ENCODE measurements at regions not wholly inside any gene's neighbourhood (a gene's known extent, or its start where the extent isn't known, plus 50 kb on each side); places are given as distances from the start of the nearest gene placed in this dataset.

- DNase-seq (ENCODE audit: low spot score), result no peak
- no peak for TF ChIP-seq HNF4G (IDR thresholded peaks at IDR 0.05)
- TF ChIP-seq GABPA (IDR thresholded peaks at IDR 0.05 in 1 of 2, conservative IDR thresholded peaks at IDR 0.05 in 1 of 2), result no peak
- no peak for TF ChIP-seq ZBTB33 (IDR thresholded peaks at IDR 0.05)
- no peak for TF ChIP-seq JUND (IDR thresholded peaks at IDR 0.05)
- no peak for TF ChIP-seq SP1 (IDR thresholded peaks at IDR 0.05)
- TF ChIP-seq EGR1 (IDR thresholded peaks at IDR 0.05; ENCODE audit: low read depth in 2 of 2), result no peak
- no peak for TF ChIP-seq RXRA (IDR thresholded peaks at IDR 0.05)
- TF ChIP-seq NR2F2 (IDR thresholded peaks at IDR 0.05), result no peak
- no peak for TF ChIP-seq RAD21 (IDR thresholded peaks at IDR 0.05)
- TF ChIP-seq YY1 (IDR thresholded peaks at IDR 0.05), result no peak
- TF ChIP-seq MAX (IDR thresholded peaks at IDR 0.05), result no peak
- TF ChIP-seq ATF3 (IDR thresholded peaks at IDR 0.05), result no peak
- no peak for TF ChIP-seq TAF1 (conservative IDR thresholded peaks at IDR 0.05)
- no peaks in the 10 kb centered on the region for H3K36me3 ChIP-seq (ENCODE audit: control insufficient read depth in 4 of 4, insufficient read depth in 3 of 4, low read depth in 1 of 4, low read length in 3 of 4)
- H3K9ac ChIP-seq (ENCODE audit: low read depth in 1 of 2, low read length in 2 of 2), result no peak overlapping the region
- no peaks in the 10 kb centered on the region for H3K9me3 ChIP-seq (ENCODE audit: control insufficient read depth in 4 of 4, low read length in 3 of 4)
- no peak overlapping the region for H3K4me3 ChIP-seq (ENCODE audit: low read depth in 1 of 3, low read length in 3 of 3)
- H3K27me3 ChIP-seq (ENCODE audit: control insufficient read depth in 4 of 4, insufficient read depth in 4 of 4, low read length in 3 of 4), result no peaks in the 10 kb centered on the region
- H3K4me1 ChIP-seq (ENCODE audit: control insufficient read depth in 4 of 4, insufficient read depth in 4 of 4, low read length in 3 of 4), result peaks cover 0 to 11% (median 2%) of the 10 kb centered on the region in 4 donors
- 94% methylated on average over 3 of the region's 3 CpGs for WGBS
- no peak overlapping the region for H3K27ac ChIP-seq (ENCODE audit: low read depth in 1 of 2, low read length in 2 of 2)
Measured at GRCh38 chr1:200266871-200267270, 143.0 kb downstream of the ZNF281 start.

GRCh38 chr1:200265881-200266280 lies 144.0 kb downstream of the ZNF281 start:
- no peaks in the 10 kb centered on the region for H3K36me3 ChIP-seq (ENCODE audit: control insufficient read depth in 4 of 4, insufficient read depth in 3 of 4, low read depth in 1 of 4, low read length in 3 of 4)
- no peak overlapping the region for H3K4me3 ChIP-seq (ENCODE audit: low read depth in 1 of 3, low read length in 3 of 3)
- no peak overlapping the region for H3K27ac ChIP-seq (ENCODE audit: low read depth in 1 of 2, low read length in 2 of 2)
- H3K9ac ChIP-seq (ENCODE audit: low read depth in 1 of 2, low read length in 2 of 2), result no peak overlapping the region
- H3K9me3 ChIP-seq (ENCODE audit: control insufficient read depth in 4 of 4, low read length in 3 of 4), result no peaks in the 10 kb centered on the region
- TF ChIP-seq GABPA (IDR thresholded peaks at IDR 0.05 in 1 of 2, conservative IDR thresholded peaks at IDR 0.05 in 1 of 2) (no peak), NR2F2 (IDR thresholded peaks at IDR 0.05) (no peak), EGR1 (IDR thresholded peaks at IDR 0.05; ENCODE audit: low read depth in 2 of 2) (no peak), SP1 (IDR thresholded peaks at IDR 0.05) (no peak), RAD21 (IDR thresholded peaks at IDR 0.05) (no peak), ATF3 (IDR thresholded peaks at IDR 0.05) (no peak), FOXA2 (IDR thresholded peaks at IDR 0.05) (no peak), HNF4A (conservative IDR thresholded peaks at IDR 0.05) (no peak), FOXA1 (IDR thresholded peaks at IDR 0.05) (no peak), RXRA (IDR thresholded peaks at IDR 0.05) (no peak), TAF1 (conservative IDR thresholded peaks at IDR 0.05) (no peak), MAX (IDR thresholded peaks at IDR 0.05) (no peak), REST (IDR thresholded peaks at IDR 0.05) (no peak), YY1 (IDR thresholded peaks at IDR 0.05) (no peak), ZBTB33 (IDR thresholded peaks at IDR 0.05) (no peak)
- 96% methylated on average over 5 of the region's 5 CpGs for WGBS
- no peaks in the 10 kb centered on the region for H3K27me3 ChIP-seq (ENCODE audit: control insufficient read depth in 4 of 4, insufficient read depth in 4 of 4, low read length in 3 of 4)
- H3K4me1 ChIP-seq (ENCODE audit: control insufficient read depth in 4 of 4, insufficient read depth in 4 of 4, low read length in 3 of 4), result peaks cover 0 to 11% (median 2%) of the 10 kb centered on the region in 4 donors
- no peak for DNase-seq (ENCODE audit: low spot score)

Data from liver (tissue), 7 donors.